CD1c-positive myeloid dendritic cell (primary cell): ENCODE measurements at regions not wholly inside any gene's neighbourhood (a gene's known extent, or its start where the extent isn't known, plus 50 kb on each side); places are given as distances from the start of the nearest gene placed in this dataset.
"Not testable (repeated sequence)": the region's sequence is repeated elsewhere in the genome, so short reads cannot be mapped to it uniquely, and the experiment has no call there.

Experiments used
- DNase-seq: peaks from one replicate; pipeline ENCODE4 v3.0.0-alpha.2; 2016; ENCODE audit errors: extremely low spot score

DNA sequence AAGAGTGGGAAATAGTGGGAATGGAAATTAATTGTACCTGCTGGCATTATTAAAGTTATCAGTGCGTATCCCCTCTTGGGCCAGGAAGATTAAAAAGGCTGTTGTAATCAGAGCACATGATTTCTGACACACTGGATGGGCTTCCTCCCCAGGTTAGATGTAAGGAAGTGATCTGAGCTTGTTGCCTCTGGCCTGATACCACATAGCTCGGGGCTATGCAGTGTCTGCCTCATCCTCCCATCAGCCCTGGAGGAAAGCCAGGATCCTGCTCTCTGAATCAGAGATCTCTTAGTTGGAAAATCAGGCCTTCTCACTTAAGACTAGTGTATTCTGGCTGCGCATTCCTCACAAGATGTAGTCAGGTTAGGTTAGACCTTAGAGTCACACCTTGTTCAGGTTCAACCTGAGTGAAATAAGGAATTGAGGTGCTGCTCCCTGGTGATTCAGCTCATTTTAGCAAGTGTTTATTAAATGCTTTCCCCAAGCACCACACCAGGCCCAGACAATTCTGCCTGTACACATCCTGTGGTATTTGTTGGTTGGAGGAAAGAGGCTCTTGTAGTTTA is 108.2 kb upstream of the IKBKE start:
- not testable (repeated sequence) for DNase-seq

DNA sequence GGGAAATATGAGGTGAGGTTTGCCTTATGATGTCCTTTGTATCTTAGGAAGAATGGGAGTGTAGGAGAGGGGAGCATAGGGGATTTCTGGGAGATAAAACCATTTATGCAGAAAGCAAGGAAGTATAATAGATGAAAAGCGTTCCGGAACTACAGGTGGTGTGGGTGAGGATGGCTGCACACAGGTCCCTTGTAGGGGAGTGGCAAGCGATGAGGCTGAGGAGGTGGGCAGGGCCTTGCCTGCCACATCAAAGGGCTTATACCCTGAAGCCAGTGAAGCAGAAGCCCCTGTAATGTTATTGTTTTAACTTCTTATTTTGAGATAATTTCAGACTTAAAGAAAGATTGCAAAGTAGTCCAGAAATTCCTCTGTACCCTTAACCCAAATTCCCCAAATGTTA is 107.3 kb upstream of the IKBKE start:
- not testable (repeated sequence) for DNase-seq

DNA sequence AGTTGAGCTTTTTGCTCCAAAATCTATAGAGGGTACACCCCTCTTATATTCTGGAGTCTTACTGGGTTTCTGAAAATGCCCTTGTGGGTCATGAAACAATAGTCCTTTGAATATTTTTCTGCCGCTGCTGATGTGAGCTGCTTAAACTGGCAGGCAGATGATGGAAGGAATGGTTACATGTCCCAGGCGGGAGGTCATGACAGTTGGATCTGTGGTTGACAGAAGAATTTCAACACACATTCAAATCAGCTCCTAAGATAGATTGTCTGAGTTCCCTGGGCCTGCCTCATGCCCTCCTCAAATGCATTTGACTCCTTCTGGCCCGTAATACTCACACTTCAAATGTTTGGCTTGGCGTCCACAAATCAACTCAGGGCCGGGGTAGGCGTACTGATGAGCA is 105.0 kb upstream of the IKBKE start:
- DNase-seq = not testable (repeated sequence)

DNA sequence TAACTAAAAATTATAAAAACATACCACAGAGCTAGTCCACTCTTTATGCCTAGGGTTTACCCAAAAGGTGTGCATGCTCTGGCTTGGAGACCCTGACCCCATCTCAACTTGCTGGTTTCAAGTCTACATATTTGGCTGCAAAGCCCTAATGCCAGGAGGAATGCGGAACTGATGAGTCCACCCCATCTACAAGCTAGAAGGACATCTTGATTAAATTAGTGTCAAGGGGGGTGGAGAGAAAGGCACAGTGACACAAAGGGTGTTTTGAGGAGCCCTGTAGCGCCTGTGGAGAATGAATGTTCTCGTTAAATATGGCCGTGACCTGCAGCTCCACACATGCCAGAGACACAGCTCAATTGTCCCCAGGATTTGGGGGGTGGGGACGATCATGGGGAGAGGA is 104.1 kb upstream of the IKBKE start:
- not testable (repeated sequence) for DNase-seq

DNA sequence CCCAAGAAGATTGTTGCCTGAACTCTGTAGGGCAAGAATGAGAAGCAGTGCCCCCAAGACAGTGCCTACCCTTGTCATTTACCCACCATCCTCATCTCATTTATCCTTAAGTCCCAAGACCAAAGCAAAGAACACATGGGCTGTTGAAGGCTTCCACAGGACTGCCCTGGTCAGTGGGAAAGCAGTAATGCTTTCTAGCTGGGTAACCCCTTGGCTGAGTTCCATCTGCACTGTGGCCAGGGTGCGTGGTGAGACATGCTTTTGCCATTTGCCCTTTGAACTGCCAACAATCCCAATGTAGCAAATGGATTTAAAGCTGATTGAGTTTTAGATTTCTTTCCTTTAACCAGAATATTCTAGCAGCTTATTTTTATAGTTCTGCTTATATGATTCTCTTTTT is 103.5 kb upstream of the IKBKE start:
- not testable (repeated sequence) for DNase-seq

DNA sequence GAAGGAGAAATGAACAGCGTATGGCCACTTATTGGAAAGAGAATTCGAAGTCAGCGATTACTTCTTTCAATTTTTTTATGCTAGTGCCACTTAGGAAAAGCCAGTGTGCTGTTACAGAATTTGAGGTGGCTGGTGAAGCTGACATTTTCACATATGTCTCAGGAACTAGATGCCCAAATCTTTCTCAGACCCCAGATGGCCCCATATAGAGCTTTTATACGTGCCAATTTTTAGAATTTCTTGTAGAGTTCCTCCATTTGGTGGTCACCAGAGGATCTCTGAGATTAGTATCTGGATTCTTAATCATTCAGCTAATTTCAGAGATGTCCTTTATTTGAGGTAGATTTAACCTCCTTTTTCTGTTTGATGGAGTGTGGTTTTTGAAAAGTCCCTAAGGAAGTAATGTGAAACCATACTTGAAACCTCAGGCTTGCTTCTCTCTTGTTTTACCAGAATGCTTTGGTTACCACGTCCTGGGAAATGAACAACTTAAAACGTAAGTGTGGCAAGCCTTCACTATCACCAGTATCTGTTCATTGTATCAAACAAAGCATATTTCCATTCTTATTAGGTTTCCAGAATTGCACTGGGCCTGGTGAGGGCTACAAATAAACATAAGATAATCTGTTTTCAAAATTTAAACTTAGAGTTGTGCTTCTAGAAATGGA is 102.2 kb upstream of the IKBKE start:
- not testable (repeated sequence) for DNase-seq

DNA sequence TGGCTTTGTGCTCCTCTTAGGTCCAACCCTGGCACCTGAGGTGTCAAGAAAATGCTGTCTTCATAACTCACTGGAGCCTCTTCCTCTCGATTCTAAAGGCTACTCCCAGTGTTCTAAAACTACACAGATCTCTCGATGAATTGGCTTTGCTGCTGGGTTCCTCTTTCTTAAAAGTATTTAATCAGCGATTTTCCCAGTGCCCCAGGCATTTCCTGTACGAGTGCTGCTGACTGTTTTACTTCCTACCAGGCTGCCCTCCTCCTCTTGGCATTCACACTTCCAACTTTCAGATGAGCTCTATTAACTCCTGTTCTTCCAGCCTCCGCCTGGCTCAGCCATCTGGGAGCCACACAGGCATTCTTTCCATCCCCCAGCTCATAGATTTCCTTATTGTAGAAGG is 95.6 kb upstream of the IKBKE start:
- not testable (repeated sequence) for DNase-seq

DNA sequence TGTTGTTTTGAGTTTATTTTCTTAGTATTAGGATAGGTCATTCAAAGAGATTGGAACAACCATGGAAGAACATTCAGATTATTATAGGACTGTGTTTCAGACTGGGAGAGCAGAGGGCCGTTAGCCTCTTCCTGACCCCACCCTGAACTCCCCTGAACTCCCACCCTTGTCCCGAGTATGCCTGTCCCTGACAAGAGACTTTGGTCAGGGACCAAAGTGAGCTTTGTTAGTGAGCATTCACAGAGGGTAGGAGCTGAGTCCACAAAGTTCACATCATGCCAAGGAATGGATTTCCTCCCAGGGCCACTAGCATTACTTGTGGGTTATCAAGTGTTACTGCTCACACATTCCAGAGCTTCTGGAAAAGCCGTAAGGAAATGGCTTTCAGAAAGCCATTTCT is 94.7 kb upstream of the IKBKE start:
- not testable (repeated sequence) for DNase-seq

DNA sequence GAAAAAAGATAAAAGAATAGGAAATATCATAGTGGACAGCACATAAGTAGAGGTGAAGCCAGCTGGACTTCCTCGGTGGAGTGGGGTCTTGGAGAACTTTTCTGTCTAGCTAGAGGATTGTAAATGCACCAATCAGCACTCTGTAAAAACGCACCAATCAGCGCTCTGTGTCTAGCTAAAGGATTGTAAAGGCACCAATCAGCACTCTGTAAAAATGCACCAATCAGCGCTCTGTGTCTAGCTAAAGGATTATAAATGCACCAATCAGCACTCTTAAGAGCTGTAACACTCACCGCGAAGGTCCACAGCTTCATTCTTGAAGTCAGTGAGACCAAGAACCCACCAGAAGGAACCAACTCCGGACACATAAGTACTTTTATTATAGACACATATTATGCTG is 91.8 kb upstream of the IKBKE start:
- DNase-seq = not testable (repeated sequence)

DNA sequence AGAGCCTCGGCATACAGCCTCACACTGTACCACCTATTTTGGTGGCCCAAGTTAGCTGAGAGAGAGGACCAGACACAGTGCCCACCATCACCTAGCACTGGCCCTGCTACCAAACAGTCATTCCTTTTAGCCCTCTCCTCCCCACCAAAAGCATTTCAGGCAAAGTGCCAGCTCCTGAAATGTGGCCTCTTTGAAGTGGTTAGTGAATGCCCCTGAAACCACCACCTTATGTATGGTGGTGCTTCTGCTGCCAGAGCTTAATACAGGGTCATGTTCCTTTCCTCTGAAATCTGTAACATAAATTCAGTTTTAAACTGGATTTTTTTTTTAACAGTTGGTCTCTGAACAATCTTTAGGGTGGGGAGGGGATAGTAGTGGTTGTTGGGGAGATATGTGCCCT is 91.0 kb upstream of the IKBKE start:
- DNase-seq = not testable (repeated sequence)

DNA sequence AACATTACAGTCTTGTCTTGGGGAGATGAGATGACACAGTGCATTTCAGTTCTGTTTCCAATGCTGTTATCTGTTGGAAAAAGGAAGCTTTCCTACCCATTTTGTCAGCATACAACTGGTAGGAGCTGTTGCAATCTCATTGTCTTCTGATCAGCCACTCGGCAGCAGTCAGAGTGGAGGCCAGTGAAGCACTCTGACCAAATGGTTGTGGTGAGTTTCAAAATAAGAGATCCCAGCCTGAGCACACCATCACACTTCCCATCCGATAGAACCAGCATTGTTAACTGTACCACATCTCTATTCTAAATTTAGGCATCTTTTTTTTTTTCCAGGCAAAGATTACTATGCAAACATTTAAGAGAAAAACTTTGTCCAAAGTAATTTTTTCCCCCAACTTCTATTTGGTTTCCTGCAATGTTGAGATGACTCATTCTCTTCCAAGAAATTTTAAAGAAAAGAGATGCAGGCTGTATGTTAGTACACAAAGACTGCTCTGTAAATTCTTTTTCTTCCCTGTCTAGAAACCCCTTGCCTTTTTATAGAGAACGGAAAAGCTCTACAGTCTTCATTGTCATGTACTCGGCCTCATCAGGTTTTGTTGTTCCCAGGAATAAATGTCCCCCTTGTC is 90.0 kb upstream of the IKBKE start:
- peak; percentile 68 for DNase-seq

DNA sequence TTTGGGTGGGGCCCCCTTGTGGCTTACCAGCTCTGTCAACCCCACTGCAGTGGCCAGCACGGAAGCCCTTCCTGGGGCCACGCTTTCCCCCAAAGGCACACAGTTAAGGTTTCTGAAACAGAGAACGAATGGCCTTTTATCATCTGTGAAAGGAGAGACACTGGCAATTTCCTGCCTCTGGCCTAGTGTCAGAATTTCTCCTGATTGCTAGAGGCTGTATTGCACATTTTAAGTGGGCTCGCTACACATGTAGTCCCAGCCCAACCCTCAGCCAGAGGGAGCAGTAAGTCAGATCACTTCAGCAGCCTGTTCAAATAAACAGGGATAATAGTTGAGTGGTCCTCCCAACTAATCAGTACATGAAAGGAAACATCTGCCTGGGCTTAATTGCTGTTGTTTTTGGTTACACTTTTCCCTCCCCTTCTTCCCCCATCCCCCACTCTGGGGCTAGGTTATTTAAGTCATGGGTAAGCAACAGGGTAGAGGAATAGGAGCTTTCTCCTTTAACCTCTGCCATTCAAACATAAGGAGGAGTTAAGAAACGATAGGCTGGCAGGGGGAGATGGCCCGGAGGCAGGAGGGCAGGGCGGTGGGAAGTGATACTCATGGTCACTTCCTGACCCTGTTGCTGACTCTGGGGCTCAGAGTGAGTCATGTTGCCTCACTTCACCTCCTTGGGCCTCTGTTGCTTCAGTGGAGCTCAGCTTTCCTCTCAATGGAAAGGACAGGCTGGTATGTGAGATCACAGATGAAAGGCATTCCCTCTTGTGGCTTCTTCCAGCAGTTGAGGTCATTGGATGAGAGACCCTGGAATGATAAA is 89.3 kb upstream of the IKBKE start:
- DNase-seq = peak; percentile 2

DNA sequence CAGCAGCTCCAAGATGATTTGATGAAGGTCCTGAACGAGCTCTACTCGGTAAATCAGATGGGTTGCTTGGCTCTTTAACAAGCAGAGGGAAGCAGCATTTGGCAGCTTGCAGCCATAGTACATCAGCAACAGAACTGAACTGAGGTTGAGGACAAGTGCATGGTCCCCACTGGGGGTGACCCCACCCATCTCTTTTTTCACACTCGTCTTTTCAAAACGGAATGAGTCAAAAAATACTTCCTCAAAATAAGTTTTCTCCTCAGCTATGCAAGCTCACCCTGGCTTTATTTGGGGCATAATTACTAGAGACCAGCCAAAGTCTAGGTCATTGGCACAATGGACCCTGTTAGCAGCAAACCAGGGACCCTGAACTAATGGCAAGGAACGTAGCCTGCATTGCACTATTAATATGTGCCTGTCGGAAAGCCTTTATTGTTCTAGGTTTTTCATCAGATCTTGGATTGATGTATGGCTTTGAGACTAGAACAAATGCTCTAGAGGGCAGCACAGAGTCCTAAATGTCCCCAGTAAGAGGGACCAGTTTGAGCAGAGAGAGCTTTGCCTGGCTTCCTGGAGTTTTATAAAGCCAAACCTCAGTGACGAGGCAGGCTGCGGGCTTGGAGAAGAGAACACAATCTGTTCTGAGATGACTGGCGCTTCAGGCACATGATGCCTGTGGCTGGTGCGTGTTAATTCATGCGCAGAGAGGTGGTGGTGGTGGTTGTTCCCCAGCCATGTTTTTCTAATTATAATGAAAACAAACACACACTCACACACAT is 86.1 kb upstream of the IKBKE start:
- DNase-seq = peak; percentile 59

DNA sequence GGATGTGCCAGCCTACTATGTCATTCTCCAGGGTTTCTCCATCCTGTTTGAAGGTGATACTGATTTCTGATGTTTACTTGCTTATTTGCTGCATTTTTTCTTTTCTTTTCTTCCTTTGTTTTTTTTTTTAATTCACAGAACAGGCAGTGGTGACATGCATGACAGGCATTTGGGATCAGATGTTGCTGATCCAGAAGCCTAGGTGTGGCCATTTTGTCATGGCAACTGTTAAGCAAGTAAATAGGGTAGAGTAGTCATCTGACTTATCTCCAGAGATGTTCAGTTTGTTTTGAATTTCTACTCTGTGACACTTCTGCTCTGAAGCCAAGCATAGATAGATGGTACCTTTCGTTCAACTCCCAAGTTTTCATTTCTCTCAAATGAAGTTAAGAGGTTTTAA is 85.4 kb upstream of the IKBKE start:
- DNase-seq = not testable (repeated sequence)

DNA sequence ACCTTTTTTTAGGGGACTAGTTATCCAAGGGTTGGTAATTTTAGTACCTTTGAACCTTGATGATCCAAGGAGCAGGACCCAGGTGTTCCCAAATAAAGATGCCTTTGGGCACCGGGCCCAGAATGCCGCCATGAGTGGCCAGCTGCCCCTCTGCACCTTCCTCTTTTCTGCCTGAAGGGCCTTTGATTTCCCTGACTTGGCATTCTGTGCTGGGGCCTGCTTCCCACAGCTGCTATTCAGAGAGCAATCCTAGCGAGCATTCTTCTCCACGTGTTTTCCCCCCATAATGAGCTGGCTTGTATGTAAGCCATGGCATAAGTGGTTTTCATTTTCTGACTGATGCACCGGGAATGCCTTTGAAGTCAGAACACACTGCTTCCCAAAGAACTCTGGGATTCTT is 82.6 kb upstream of the IKBKE start:
- not testable (repeated sequence) for DNase-seq

DNA sequence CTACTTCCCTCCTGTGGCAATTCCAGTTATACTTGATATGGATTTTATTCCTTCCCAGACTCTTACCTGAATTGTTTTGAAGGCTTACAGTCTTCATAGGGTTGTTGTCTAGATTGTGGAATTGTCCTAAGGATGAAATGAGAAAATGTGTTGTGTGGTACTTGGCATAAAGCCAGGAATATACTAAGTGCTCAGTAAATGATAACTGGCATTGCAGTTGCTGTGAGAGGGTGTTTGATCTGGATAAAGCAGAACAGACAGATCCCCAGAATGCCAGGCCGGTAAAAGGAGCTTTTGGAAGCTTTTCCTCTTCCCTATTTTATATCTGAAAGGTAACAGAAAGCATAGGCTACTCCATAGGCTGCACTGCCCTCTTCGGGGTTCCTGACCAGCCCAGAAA is 78.4 kb upstream of the IKBKE start:
- DNase-seq = not testable (repeated sequence)

DNA sequence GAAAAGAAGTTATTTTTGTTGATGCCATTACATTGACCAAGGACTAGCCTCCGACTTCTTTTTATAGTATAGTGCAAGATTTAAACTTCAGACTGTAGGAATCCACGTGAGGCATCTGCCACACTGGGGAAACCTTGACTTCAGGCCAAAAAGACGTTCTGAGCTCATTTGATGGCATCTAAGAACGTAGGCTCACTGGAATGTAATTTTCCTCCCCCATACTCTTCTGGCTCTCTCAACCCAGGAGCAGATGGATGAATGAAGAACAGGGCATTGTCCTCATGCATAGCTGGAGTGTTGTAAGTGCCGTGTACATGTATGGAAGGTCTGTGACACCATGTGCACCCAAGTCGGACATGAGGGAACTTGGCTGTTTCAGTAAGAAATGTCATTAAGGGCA is 72.8 kb upstream of the IKBKE start:
- DNase-seq = not testable (repeated sequence)

DNA sequence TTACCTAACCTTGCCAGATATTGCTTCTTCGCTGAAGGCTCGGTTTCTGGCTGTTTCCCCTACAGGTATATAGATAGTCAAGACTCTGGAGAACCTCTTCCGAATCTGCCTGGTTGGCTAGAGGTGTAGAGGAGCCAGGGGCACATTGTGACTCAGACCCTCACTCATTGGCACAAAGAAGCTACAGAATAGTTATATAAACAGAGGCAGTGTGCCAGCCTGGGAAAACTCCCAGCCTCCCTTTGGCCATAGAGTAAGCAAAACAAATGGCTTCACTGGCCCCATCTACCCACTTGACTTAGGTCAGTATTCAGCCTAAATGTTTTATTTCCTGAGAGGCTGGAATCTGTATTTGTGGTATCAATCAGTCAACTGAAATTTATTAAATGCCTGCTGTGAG is 72.0 kb upstream of the IKBKE start:
- not testable (repeated sequence) for DNase-seq

DNA sequence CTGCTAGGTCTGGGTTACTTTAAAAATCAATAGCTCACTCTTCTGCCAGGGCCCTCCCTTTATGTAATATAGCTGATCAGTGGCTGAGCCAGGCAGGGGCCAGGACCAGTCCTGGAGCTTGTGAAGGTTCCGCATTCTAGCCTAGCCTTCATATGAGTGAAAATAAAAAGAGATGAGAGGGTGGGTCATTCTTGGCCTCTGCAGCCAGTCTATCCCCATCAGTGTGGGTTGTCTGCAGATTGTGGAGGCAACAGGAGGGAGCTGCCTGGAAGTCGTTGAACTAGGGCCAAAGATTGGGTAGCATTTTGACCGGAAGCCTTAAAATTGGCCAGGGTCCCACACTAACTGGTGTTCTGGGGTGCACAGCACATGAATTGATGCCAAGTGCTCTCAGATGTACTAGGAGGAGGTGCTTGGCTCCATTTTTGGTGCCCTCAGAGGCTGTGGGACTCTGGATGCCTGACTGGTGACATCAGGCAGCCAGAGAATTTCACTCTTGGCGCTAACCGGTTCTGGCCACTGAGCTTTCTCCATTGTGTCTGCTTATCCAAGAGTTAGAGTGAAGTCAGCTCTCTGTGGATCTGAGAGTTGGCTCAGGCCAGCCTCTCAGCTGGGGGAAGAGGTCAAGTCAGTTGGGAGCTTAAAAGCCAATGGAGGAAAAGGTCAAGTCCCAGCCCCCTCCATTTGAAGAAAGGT is 66.5 kb upstream of the IKBKE start:
- not testable (repeated sequence) for DNase-seq

DNA sequence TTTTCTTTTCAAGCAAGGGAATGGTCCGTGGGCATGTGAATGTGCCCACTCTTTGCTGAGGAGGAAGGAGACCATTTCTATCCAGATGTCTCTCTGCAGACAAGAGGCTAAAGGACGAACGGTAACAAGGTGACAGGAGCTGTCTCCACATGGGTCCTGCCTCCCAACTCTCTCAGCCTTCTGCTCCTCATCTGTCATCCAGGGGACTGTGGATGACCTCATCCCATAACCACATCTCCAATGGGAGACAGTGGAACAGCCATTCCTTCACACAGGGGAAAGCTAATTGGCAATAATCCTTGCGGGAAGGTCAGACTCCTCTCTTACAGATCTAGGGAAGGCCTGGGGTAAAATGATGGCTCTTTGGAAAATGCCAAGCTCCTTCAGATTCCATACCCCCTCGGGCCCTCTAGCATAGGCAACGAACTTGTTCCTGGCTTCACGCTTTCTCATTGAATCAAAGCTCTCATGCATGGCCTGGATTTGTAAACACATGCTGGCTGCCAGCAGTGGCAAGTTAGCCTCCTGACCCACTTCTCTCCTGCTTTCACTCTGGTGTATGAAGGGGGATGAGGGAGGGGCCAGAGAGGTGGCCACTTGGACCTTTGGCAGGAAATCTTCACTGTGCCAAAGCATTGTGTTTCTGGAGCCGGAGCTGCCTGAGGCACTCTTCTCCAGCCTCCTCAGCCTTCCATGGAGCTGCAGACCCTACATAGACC is 65.8 kb upstream of the IKBKE start:
- not testable (repeated sequence) for DNase-seq
